ENCODE measurements at regions not wholly inside any gene's neighbourhood (a gene's known extent, or its start where the extent isn't known, plus 50 kb on each side); places are given as distances from the start of the nearest gene placed in this dataset.

- TF ChIP-seq POLR2A (IDR thresholded peaks at IDR 0.05): no peak
- no peak for TF ChIP-seq CTCF (IDR thresholded peaks at IDR 0.05 in 4 of 5, conservative IDR thresholded peaks at IDR 0.05 in 1 of 5)
Measured at GRCh38 chr6:94272327-94272726, 853.0 kb upstream of the EPHA7 start.

Measured in gastrocnemius medialis (tissue), 4 donors.